C4-2B (cell line): ENCODE measurements at regions not wholly inside any gene's neighbourhood (a gene's known extent, or its start where the extent isn't known, plus 50 kb on each side); places are given as distances from the start of the nearest gene placed in this dataset.

Source experiments
- ZFX ChIP-seq: fragments of 450-650 bp; IDR thresholded peaks from 2 replicates; pipeline ENCODE4 v1.6.1; 2017
- TF ChIP-seq, protein P1 (sequence below): fragments of 450-650 bp; conservative IDR thresholded peaks from 2 replicates; pipeline ENCODE4 v1.5.1; 2017; ENCODE audit warnings: mild to moderate bottlenecking

- TF ChIP-seq, protein P1, sequence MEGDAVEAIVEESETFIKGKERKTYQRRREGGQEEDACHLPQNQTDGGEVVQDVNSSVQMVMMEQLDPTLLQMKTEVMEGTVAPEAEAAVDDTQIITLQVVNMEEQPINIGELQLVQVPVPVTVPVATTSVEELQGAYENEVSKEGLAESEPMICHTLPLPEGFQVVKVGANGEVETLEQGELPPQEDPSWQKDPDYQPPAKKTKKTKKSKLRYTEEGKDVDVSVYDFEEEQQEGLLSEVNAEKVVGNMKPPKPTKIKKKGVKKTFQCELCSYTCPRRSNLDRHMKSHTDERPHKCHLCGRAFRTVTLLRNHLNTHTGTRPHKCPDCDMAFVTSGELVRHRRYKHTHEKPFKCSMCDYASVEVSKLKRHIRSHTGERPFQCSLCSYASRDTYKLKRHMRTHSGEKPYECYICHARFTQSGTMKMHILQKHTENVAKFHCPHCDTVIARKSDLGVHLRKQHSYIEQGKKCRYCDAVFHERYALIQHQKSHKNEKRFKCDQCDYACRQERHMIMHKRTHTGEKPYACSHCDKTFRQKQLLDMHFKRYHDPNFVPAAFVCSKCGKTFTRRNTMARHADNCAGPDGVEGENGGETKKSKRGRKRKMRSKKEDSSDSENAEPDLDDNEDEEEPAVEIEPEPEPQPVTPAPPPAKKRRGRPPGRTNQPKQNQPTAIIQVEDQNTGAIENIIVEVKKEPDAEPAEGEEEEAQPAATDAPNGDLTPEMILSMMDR, result no peak
- TF ChIP-seq ZFX, result no peak
Measured at GRCh38 chr2:173614265-173614930, 259.7 kb downstream of the CDCA7 start.
